ENCODE measurements at regions not wholly inside any gene's neighbourhood (a gene's known extent, or its start where the extent isn't known, plus 50 kb on each side); places are given as distances from the start of the nearest gene placed in this dataset.

DNA sequence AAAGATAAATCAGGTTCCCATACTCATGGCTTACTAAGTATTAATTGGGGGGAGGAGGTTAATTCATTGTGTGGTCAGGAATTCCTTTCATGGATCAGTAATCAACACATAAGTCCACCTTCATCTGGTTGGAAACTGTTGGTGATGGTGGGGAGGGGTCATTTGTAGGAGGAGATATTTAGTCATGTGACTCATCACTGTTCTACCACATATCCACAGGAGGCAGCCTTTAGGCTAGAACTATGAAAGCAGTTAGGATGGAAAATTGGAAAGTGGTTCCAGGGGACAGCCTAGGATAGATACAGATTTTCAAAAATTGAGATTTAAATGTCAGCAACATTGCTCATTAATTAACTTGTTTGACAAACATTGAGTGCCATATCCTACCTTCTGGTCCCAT lies 122.8 kb upstream of the PAXBP1 start:
- TF ChIP-seq, protein P1, sequence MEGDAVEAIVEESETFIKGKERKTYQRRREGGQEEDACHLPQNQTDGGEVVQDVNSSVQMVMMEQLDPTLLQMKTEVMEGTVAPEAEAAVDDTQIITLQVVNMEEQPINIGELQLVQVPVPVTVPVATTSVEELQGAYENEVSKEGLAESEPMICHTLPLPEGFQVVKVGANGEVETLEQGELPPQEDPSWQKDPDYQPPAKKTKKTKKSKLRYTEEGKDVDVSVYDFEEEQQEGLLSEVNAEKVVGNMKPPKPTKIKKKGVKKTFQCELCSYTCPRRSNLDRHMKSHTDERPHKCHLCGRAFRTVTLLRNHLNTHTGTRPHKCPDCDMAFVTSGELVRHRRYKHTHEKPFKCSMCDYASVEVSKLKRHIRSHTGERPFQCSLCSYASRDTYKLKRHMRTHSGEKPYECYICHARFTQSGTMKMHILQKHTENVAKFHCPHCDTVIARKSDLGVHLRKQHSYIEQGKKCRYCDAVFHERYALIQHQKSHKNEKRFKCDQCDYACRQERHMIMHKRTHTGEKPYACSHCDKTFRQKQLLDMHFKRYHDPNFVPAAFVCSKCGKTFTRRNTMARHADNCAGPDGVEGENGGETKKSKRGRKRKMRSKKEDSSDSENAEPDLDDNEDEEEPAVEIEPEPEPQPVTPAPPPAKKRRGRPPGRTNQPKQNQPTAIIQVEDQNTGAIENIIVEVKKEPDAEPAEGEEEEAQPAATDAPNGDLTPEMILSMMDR (conservative IDR thresholded peaks at IDR 0.05; ENCODE audit: control insufficient read depth, insufficient read depth, low read depth, low read length) = no peak
- H3K4me3 ChIP-seq (ENCODE audit: control insufficient read depth, low read depth, low read length) = no peak overlapping the region
- no peak for DNase-seq (ENCODE audit: low read depth)

DNA sequence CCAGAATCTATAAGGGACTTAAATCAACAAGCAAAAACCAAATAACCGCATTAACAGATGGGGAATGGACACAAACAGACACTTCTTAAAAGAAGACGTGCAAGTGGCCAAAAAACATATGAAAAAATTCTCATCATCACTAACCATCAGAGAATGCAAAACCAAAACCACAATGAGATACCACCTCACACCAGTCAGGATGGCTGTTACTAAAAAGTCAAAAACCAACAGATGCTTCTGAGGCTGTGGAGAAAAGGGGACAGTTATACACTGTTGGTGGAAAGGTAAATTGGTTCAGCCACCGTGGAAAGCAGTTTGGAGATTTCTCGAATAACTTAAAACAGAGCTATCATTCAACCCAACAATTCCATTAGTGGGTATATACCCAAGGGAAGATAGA lies 124.9 kb upstream of the OLIG2 start:
- no peak for DNase-seq (ENCODE audit: low read depth)
- no peak overlapping the region for H3K4me3 ChIP-seq (ENCODE audit: control insufficient read depth, low read depth, low read length)
- TF ChIP-seq, protein P1 (conservative IDR thresholded peaks at IDR 0.05; ENCODE audit: control insufficient read depth, insufficient read depth, low read depth, low read length) = no peak

DNA sequence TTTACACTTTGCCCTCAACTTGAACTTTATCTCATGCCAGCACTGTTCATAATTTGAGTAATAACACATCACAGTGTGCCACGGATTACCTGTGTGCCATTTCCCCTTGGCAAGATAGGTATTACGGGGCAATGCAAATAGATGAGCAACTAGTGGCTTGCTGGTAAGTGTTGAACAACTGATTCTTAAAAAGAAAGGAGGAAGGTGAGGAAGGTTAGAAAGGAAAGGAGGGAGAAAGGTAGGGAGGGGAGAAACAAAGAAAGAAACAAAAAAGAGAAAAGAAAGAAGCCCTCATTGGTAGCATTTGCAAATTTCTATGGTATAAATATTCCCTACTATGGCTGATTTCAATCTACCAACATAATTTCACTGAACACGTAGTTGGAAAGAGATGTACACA lies 118.2 kb upstream of the OLIG2 start:
- DNase-seq (ENCODE audit: low read depth) = no peak
- TF ChIP-seq, protein P1 (conservative IDR thresholded peaks at IDR 0.05; ENCODE audit: control insufficient read depth, insufficient read depth, low read depth, low read length) = no peak
- no peak overlapping the region for H3K4me3 ChIP-seq (ENCODE audit: control insufficient read depth, low read depth, low read length)

DNA sequence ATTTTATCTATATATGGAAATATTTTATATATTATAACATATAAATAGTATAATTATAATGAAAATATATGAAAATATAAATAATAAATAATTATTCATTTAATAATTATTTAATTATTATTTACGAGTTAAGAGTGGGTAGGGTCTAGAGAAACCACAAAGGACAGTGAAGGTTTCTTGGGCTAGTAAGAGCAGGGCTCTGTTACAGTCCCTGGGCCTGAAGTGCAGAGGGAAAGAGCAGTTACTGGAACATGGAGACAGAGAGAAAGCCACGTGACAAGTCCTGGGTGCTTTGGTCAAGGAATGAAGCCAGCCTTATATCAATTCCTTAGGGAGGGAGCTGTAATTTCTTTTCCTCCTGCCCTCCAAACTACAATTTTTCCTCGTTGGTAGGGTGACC lies 117.2 kb upstream of the OLIG2 start:
- H3K4me3 ChIP-seq (ENCODE audit: control insufficient read depth, low read depth, low read length) = no peak overlapping the region

DNA sequence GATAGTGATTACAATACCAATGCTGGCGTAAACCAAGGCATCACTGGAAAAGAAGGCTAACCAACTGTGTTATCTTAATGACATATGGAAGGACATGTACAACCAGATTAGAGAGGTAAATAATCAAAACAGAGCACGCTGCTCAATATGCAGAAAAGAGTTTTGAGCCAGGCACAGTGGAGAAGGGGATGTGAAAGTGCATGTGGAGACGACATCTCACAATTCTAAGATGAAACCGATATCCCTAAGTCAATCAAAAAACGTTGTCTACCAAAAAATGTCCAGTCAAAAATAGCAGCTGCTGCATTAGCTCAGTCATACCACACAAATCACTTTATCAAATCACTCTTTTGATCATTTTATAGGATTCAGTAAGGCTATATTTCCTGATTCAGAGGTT lies 116.3 kb upstream of the OLIG2 start:
- no peak overlapping the region for H3K4me3 ChIP-seq (ENCODE audit: control insufficient read depth, low read depth, low read length)
- no peak for DNase-seq (ENCODE audit: low read depth)
- TF ChIP-seq, protein P1 (conservative IDR thresholded peaks at IDR 0.05; ENCODE audit: control insufficient read depth, insufficient read depth, low read depth, low read length) = no peak

More for the DNA sequence above, 117.2 kb upstream of the OLIG2 start:
- DNase-seq (ENCODE audit: low read depth) = no peak
- TF ChIP-seq, protein P1 (conservative IDR thresholded peaks at IDR 0.05; ENCODE audit: control insufficient read depth, insufficient read depth, low read depth, low read length) = no peak

DNA sequence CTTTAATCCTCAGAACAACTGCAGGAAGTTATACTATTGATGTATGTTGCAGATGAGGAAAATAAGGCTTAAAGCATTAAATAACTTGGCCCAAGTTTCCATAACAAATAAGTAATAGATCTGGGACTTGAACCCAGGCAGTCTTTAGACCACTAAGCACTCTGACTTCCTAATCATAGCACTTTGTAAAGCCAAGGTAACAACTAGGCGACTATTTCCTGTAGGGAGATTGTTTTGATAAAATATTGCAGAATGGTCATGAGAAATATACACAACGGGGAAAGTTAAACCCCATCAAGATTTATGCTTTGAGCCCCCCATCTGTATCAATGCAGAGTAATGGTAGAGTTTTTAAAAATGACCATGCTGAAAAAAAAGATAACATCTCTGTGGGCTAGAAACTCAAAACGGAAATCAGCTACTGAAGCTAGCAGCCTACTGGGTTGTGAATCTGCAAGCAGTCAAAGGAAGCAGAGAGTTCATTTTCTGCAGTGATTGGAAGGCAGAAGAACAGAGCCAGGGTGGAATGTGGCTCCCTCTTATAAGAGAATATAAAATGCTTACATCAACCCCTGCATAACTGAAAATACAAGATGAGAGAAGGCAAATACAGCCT lies 111.2 kb upstream of the OLIG2 start:
- DNase-seq (ENCODE audit: low read depth) = no peak
- H3K4me3 ChIP-seq (ENCODE audit: control insufficient read depth, low read depth, low read length) = no peak overlapping the region
- TF ChIP-seq, protein P1 (conservative IDR thresholded peaks at IDR 0.05; ENCODE audit: control insufficient read depth, insufficient read depth, low read depth, low read length) = no peak

DNA sequence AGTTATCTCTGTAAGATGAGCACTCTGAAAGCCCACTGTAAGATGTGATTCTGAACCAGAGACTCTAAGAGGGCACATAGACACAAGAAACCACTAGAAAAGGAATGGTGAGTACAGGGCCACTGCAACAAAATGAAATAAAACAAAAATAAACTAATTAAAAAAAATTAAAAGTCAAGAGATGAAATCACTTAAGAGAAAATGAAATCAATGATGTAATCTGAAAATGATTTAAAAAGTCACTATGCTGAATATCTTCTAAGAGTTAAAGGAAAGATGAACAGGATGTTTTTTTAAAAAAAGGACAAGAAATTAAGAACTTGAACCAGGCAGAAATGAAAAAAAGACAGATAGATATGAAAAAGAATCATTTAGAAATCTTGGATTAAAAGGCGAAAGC lies 110.6 kb upstream of the OLIG2 start:
- DNase-seq (ENCODE audit: low read depth) = no peak
- H3K4me3 ChIP-seq (ENCODE audit: control insufficient read depth, low read depth, low read length) = no peak overlapping the region
- TF ChIP-seq, protein P1 (conservative IDR thresholded peaks at IDR 0.05; ENCODE audit: control insufficient read depth, insufficient read depth, low read depth, low read length) = no peak
